Neuronal stem cell (in vitro differentiated cells): ENCODE measurements at regions not wholly inside any gene's neighbourhood (a gene's known extent, or its start where the extent isn't known, plus 50 kb on each side); places are given as distances from the start of the nearest gene placed in this dataset.

ENCODE experiments used
- DNase-seq: peaks from one replicate; pipeline ENCODE4 v3.0.0-alpha.2; 2013; ENCODE audit warnings: low spot score
- H2AFZ ChIP-seq: one replicate; pipeline ENCODE4 v1.6.1; 2013; ENCODE audit warnings: mild to moderate bottlenecking, low read length, inconsistent platforms
- H2AK5ac ChIP-seq: 2 replicates; pipeline ENCODE4 v1.6.1; 2013; ENCODE audit warnings: low read depth, mild to moderate bottlenecking, inconsistent platforms, low read length, moderate library complexity, mixed read lengths
- H2BK120ac ChIP-seq: 2 replicates; pipeline ENCODE4 v1.6.1; 2013; ENCODE audit warnings: low read depth, mild to moderate bottlenecking, inconsistent platforms, low read length, moderate library complexity, mixed read lengths
- H2BK12ac ChIP-seq: one replicate; pipeline ENCODE4 v1.6.1; 2013; ENCODE audit warnings: low read length, inconsistent platforms
- H2BK15ac ChIP-seq: 2 replicates; pipeline ENCODE4 v1.6.1; 2013; ENCODE audit warnings: mild to moderate bottlenecking, low read length, inconsistent platforms, mixed read lengths
- H2BK5ac ChIP-seq: one replicate; pipeline ENCODE4 v1.6.1; 2013; ENCODE audit warnings: inconsistent platforms, mild to moderate bottlenecking, low read length, moderate library complexity
- H3K14ac ChIP-seq: one replicate; pipeline ENCODE4 v1.6.1; 2013; ENCODE audit warnings: low read length, inconsistent platforms
- H3K18ac ChIP-seq: 2 replicates; pipeline ENCODE4 v1.6.1; 2013; ENCODE audit warnings: low read length, inconsistent platforms
- H3K23ac ChIP-seq: 2 replicates; pipeline ENCODE4 v1.6.1; 2013; ENCODE audit warnings: low read depth, mild to moderate bottlenecking, mixed read lengths, low read length, inconsistent platforms; ENCODE audit not compliant: poor library complexity
- H3K27ac ChIP-seq: replicated peaks from 3 replicates; pipeline ENCODE4 v1.5.1; 2013; ENCODE audit warnings: low read length, inconsistent platforms
- H3K27me3 ChIP-seq, 3 experiments: 2 replicates each; pipeline ENCODE4 v1.6.1; 2013; ENCODE audit warnings: low read length in 3 of 3, mild to moderate bottlenecking in 2 of 3, inconsistent platforms in 1 of 3, low read depth in 1 of 3, mixed read lengths in 1 of 3, moderate library complexity in 1 of 3; ENCODE audit not compliant: control insufficient read depth in 3 of 3, insufficient read depth in 3 of 3
- H3K36me3 ChIP-seq, 2 donors: replicated peaks in 1 of 2; 2 replicates each; pipeline ENCODE4 v1.6.1; 2013; ENCODE audit warnings: low read length in 2 of 2; ENCODE audit not compliant: control insufficient read depth in 2 of 2, insufficient read depth in 2 of 2
- H3K4ac ChIP-seq: 2 replicates; pipeline ENCODE4 v1.6.1; 2013; ENCODE audit warnings: inconsistent platforms, mild to moderate bottlenecking, low read length, moderate library complexity
- H3K4me1 ChIP-seq, 2 donors: 1 replicate in 1 of 2; 2 replicates in 1 of 2; pipeline ENCODE4 v1.6.1; 2013; ENCODE audit warnings: low read length in 2 of 2, low read depth in 1 of 2; ENCODE audit not compliant: control insufficient read depth in 2 of 2, insufficient read depth in 1 of 2
- H3K4me2 ChIP-seq: one replicate; pipeline ENCODE4 v1.6.1; 2013; ENCODE audit warnings: mild to moderate bottlenecking, low read length, inconsistent platforms; ENCODE audit not compliant: insufficient read depth, poor library complexity, severe bottlenecking
- H3K4me3 ChIP-seq, 2 donors: 2 replicates each; pipeline ENCODE4 v1.5.1; 2013; ENCODE audit warnings: low read length in 2 of 2, mild to moderate bottlenecking in 2 of 2, inconsistent platforms in 1 of 2, moderate library complexity in 1 of 2
- H3K79me1 ChIP-seq: one replicate; pipeline ENCODE4 v1.6.1; 2013; ENCODE audit warnings: low read depth, mild to moderate bottlenecking, inconsistent platforms, low read length, moderate library complexity
- H3K9ac ChIP-seq: one replicate; pipeline ENCODE4 v1.6.1; 2013; ENCODE audit warnings: mild to moderate bottlenecking, low read depth, low read length, inconsistent platforms; ENCODE audit not compliant: poor library complexity
- H3K9me3 ChIP-seq, 2 donors: replicated peaks in 1 of 2; 2 replicates each; pipeline versions ENCODE3 to v1.6.1; 2013; ENCODE audit warnings: low read length in 2 of 2, mild to moderate bottlenecking in 2 of 2, inconsistent platforms in 1 of 2, low read depth in 1 of 2, mixed read lengths in 1 of 2, moderate library complexity in 1 of 2; ENCODE audit not compliant: control insufficient read depth in 2 of 2, insufficient read depth in 1 of 2
- H4K8ac ChIP-seq: one replicate; pipeline ENCODE4 v1.6.1; 2013; ENCODE audit warnings: low read depth, mild to moderate bottlenecking, inconsistent platforms, low read length, moderate library complexity
- H4K91ac ChIP-seq: one replicate; pipeline ENCODE4 v1.6.1; 2013; ENCODE audit warnings: low read length, low read depth, mild to moderate bottlenecking, inconsistent platforms; ENCODE audit not compliant: poor library complexity
- WGBS, 2 donors: extraction: QIAGEN DNeasy Blood & Tissue Kit; methylation state at CpG; one replicate each; pipeline ENCODE4 v1.1.7; 2013; ENCODE audit warnings: missing lambda C conversion rate in 2 of 2, mixed read lengths in 1 of 2; ENCODE audit not compliant: insufficient read length in 2 of 2, insufficient replicate concordance in 1 of 2; ENCODE audit errors: extremely low coverage in 2 of 2; 5-methylcytosine and 5-hydroxymethylcytosine counted together

DNA sequence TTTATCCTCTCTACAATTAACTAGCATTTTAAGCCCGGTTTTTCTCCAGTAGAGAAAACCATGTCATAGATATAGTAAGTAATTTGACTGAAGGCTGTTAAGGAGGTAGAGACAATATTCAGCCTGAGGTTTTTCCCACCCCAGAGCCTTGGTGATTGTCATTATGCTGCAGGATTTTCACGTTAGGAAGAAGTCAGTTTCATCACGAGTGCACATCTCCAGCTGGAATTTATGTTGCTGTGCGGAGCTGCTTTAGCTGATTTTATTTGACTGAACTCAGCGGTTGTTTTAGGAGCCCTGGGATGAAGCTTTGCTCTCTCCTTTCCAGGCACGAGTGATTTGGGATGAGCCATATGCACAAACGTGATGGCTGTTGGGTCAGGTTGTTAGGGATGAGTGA lies 271.3 kb upstream of the RGMA start:
- peaks cover 38 to 50% of the 10 kb centered on the region in 2 donors for H3K4me1 ChIP-seq
- no peak overlapping the region for H4K91ac ChIP-seq
- no peak overlapping the region for H3K14ac ChIP-seq
- H3K18ac ChIP-seq: no peak overlapping the region
- peaks cover 1 to 38% of the 10 kb centered on the region in 2 donors for H3K36me3 ChIP-seq
- no peak overlapping the region for H3K4me3 ChIP-seq
- no peak overlapping the region for H3K23ac ChIP-seq
- no peak overlapping the region for H2BK15ac ChIP-seq
- no peak overlapping the region for H2BK120ac ChIP-seq
- no peak overlapping the region for H3K9ac ChIP-seq
- H3K4me2 ChIP-seq: no peak overlapping the region
- H3K4ac ChIP-seq: no peak overlapping the region
- no peak overlapping the region for H4K8ac ChIP-seq
- H3K9me3 ChIP-seq: peaks cover 2 to 23% of the 10 kb centered on the region in 2 donors
- H2AFZ ChIP-seq: no peak overlapping the region
- peak overlapping the region; percentile 2 for H3K27ac ChIP-seq
- no peak overlapping the region for H2BK5ac ChIP-seq
- DNase-seq: no peak
- no peak overlapping the region for H2AK5ac ChIP-seq
- no CpG with 5 or more reads among the region's 7 CpGs for WGBS, 2 donors
- no peaks in the 10 kb centered on the region for H3K27me3 ChIP-seq
- no peak overlapping the region for H2BK12ac ChIP-seq
- H3K79me1 ChIP-seq: no peaks in the 10 kb centered on the region

- no peak overlapping the region for H4K91ac ChIP-seq
- H3K14ac ChIP-seq: no peak overlapping the region
- peaks cover 1 to 38% of the 10 kb centered on the region in 2 donors for H3K36me3 ChIP-seq
- H3K27me3 ChIP-seq: no peaks in the 10 kb centered on the region
- H4K8ac ChIP-seq: no peak overlapping the region
- no peak overlapping the region for H2BK5ac ChIP-seq
- H3K9me3 ChIP-seq: peaks cover 4 to 27% of the 10 kb centered on the region in 2 donors
- H3K23ac ChIP-seq: no peak overlapping the region
- H2BK15ac ChIP-seq: peak overlapping the region; percentile 2
- no peak overlapping the region for H3K9ac ChIP-seq
- peak overlapping the region; percentile 25 for H2BK120ac ChIP-seq
- peak overlapping the region; percentile 97 for H2BK12ac ChIP-seq
- no peak overlapping the region for H3K4me2 ChIP-seq
- WGBS, 2 donors: no CpG with 5 or more reads among the region's 15 CpGs
- DNase-seq: no peak
- no peaks in the 10 kb centered on the region for H3K79me1 ChIP-seq
- peak overlapping the region; percentile 20 for H3K27ac ChIP-seq
- H3K4me1 ChIP-seq: peaks cover 36 to 50% of the 10 kb centered on the region in 2 donors
- peak overlapping the region; percentile 81 for H3K18ac ChIP-seq
- peak overlapping the region; percentile 66 for H2AK5ac ChIP-seq
- H3K4me3 ChIP-seq: no peak overlapping the region
- H2AFZ ChIP-seq: no peak overlapping the region
- H3K4ac ChIP-seq: peak overlapping the region; percentile 60
These were observed 270.6 kb upstream of the RGMA start for GRCh38 chr15:93359425-93360131.

- no peak overlapping the region for H2AFZ ChIP-seq
- no peaks in the 10 kb centered on the region for H3K27me3 ChIP-seq
- no CpG with 5 or more reads among the region's 6 CpGs for WGBS, 2 donors
- H2BK5ac ChIP-seq: no peak overlapping the region
- H4K91ac ChIP-seq: no peak overlapping the region
- no peak overlapping the region for H3K23ac ChIP-seq
- H3K79me1 ChIP-seq: no peaks in the 10 kb centered on the region
- H3K14ac ChIP-seq: no peak overlapping the region
- H4K8ac ChIP-seq: no peak overlapping the region
- peak overlapping the region; percentile 88 for H3K27ac ChIP-seq
- H2AK5ac ChIP-seq: no peak overlapping the region
- no peak overlapping the region for H3K9ac ChIP-seq
- no peak overlapping the region for H3K18ac ChIP-seq
- no peak overlapping the region for H3K4me3 ChIP-seq
- no peak for DNase-seq
- no peak overlapping the region for H2BK15ac ChIP-seq
- no peak overlapping the region for H3K4me2 ChIP-seq
- peaks cover 4 to 23% of the 10 kb centered on the region in 2 donors for H3K9me3 ChIP-seq
- H3K4me1 ChIP-seq: peaks cover 36 to 50% of the 10 kb centered on the region in 2 donors
- H3K36me3 ChIP-seq: peaks cover 1 to 33% of the 10 kb centered on the region in 2 donors
- H3K4ac ChIP-seq: no peak overlapping the region
- no peak overlapping the region for H2BK120ac ChIP-seq
- no peak overlapping the region for H2BK12ac ChIP-seq
These were observed 270.0 kb upstream of the RGMA start for GRCh38 chr15:93359060-93359408.

DNA sequence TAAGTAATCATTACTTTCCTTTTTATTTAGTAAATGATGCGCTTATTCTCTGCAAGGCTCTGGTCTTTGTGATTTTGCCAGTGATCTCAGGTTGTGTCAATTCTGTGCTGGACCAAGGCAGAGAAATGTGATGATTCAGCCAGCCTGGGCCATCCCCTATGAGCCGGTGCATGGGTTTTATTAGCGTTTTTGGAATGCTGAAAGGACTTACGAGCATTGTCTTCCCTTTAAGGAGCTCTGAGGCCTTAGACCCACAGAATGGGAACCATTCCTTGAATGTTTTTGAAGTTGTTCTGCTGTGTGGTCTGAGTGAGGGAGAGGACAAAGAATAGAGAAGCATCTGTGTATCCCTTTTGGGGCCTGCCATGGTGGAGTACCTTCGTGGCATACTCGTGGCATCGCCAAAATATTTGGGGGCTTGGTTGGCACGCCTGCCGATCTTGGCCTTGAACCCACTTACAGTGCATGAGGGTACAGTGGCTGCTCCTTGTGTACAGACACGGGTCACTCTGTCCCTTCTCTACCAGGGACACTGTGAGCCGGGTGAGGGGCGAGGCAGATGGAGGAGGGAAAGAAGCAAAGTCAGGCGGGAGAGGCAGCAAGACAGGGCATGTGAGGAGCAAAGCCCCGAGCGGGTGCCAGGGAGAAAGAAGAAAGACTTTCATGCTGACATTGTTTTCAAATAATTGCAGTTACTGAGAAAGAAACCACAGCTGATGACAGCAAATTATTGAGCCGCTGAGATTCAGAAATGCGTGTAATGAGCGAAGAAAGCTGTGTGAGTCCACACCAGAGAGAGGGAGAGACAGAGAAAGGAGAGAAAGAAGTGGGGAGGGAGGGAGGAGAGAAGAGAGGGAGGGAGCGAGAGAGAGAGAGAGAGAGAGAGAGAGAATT lies 269.4 kb upstream of the RGMA start:
- H3K4me3 ChIP-seq: no peak overlapping the region
- no peak overlapping the region for H3K14ac ChIP-seq
- peak overlapping the region; percentile 88 for H3K27ac ChIP-seq
- peaks cover 4 to 25% of the 10 kb centered on the region in 2 donors for H3K9me3 ChIP-seq
- no peak overlapping the region for H3K23ac ChIP-seq
- peak overlapping the region; percentile 78 for H3K4ac ChIP-seq
- peak overlapping the region; percentile 42 for H2BK5ac ChIP-seq
- H3K18ac ChIP-seq: peak overlapping the region; percentile 93
- no peak overlapping the region for H4K91ac ChIP-seq
- H3K79me1 ChIP-seq: no peaks in the 10 kb centered on the region
- H2AK5ac ChIP-seq: peak overlapping the region; percentile 61
- no CpG with 5 or more reads among the region's 19 CpGs for WGBS, 2 donors
- H3K9ac ChIP-seq: no peak overlapping the region
- H3K4me1 ChIP-seq: peaks cover 36 to 46% of the 10 kb centered on the region in 2 donors
- H3K36me3 ChIP-seq: peaks cover 1 to 35% of the 10 kb centered on the region in 2 donors
- no peak overlapping the region for H2BK120ac ChIP-seq
- no peak overlapping the region for H2BK15ac ChIP-seq
- H3K4me2 ChIP-seq: no peak overlapping the region
- H3K27me3 ChIP-seq: no peaks in the 10 kb centered on the region
- no peak overlapping the region for H2AFZ ChIP-seq
- DNase-seq: peak; percentile 54
- peak overlapping the region; percentile 93 for H4K8ac ChIP-seq
- H2BK12ac ChIP-seq: peak overlapping the region; percentile 98
